ENCODE measurements at regions not wholly inside any gene's neighbourhood (a gene's known extent, or its start where the extent isn't known, plus 50 kb on each side); places are given as distances from the start of the nearest gene placed in this dataset.
A peak's percentile ranks its signal among the peaks of the same experiment; 100 is the strongest.

DNA sequence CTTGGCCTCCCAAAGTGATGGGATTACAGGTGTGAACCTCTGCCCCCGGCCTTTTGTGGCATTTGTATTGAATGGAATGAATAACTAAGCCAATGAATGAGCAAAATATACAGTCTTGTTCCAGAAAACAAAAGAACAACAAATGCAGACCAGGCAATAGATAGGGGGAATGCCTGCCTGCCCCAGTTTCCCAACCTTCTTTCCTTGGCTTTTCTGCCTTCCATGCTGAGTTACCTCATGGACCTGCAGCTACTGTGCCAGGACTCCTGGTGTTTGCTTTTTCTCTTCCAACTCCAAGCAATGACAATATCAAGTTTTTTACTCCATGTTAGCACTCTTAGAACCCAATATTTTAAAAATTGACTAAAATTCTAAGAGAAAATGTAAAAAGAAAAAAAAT, 58.6 kb upstream of the BACH1 start:
- Mint-ChIP-seq H3K27me3 (peaks cover 28% of the 10 kb centered on the region), H3K4me1 (peaks cover 12% of the 10 kb centered on the region)
- DNase-seq: no peak

DNA sequence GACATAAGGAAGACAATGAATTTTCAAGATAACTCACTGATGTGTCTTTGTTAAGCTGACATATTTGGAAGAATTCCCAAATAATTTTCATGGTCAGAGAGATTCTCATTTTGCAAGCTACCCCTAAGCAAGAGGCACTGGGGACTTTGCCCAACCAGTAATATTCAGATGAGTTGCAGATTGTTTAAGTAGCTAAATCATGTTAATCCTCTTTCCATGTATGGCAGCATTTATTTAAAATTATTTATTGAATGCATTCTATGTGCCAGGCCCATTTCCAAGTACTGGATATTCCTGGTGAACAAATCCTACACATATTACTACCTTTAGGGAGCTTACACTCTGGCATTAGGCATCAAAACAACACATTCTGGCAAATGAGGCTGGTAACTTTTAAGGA, 56.5 kb upstream of the BACH1 start:
- intact Hi-C loops (cut with micrococcal nuclease): no loop called here
- DNase-seq: no peak
- Mint-ChIP-seq H3K4me3 (no peak overlapping the region), H3K4me1 (peaks cover 11% of the 10 kb centered on the region), H3K9me3 (peaks cover 4% of the 10 kb centered on the region), H3K27ac (no peak overlapping the region), H3K36me3 (ENCODE audit: low read depth) (no peaks in the 10 kb centered on the region), H3K27me3 (peaks cover 29% of the 10 kb centered on the region)

More for the DNA sequence above, 58.6 kb upstream of the BACH1 start:
- Mint-ChIP-seq H3K27ac (no peak overlapping the region), H3K36me3 (ENCODE audit: low read depth) (no peaks in the 10 kb centered on the region), H3K9me3 (peaks cover 4% of the 10 kb centered on the region), H3K4me3 (no peak overlapping the region)
- intact Hi-C loops (cut with micrococcal nuclease): no loop called here

DNA sequence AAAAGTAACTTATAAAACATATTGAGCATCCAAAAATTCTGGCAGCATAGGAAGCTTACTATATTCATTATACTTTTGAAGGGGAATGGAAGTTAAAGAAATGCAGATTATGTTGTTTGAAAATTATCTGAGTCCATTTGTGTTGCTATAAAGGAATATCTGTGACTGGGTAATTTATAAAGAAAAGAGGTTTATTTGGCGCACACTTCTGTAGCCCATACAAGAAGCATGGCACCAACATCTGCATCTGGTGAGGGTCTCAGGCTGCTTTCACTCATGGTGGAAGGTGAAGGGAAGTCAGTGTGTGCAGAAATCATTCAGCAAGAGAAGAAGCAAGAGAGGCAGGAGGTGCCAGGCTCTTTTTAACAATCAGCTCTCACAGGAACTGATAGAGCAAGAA, 55.5 kb upstream of the BACH1 start:
- Mint-ChIP-seq H3K27me3 (peaks cover 27% of the 10 kb centered on the region), H3K9me3 (peaks cover 4% of the 10 kb centered on the region), H3K4me1 (peaks cover 11% of the 10 kb centered on the region), H3K4me3 (no peak overlapping the region), H3K27ac (no peak overlapping the region), H3K36me3 (ENCODE audit: low read depth) (no peaks in the 10 kb centered on the region)
- intact Hi-C loops (cut with micrococcal nuclease): no loop called here
- no peak for DNase-seq

DNA sequence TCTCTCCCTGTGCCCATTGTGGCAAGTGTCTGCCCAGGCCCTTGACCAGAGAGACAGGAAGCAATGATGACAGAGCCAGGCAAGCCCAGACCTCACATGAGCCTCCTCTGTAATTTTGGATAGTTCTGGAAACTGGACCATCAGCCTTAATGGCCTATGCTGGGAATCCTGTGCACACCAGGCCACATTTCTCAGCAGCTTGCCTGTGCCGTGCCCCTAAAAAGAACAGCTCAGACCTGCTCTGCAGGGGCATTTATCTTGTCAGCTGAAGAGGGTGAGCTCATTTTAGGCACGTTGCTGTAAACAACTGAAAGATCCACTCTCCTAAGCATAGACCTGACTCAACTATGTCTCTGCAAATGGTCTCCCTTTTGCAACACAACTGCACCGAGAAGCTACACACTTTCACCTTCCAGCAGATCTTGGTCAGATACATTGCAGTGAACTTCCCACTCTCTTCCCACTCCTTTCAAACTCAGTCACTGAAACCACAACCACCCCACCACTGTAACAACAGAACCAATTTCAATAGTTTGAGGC, 53.5 kb upstream of the BACH1 start:
- intact Hi-C loops (cut with micrococcal nuclease): loop anchor here (1.0 to 5.0 kb wide), 8 partner anchors 12 to 166 kb away; no protein-coding TSS in a partner anchor
- Mint-ChIP-seq H3K4me1 (peaks cover 11% of the 10 kb centered on the region), H3K4me3 (no peak overlapping the region), H3K27me3 (peaks cover 25% of the 10 kb centered on the region), H3K27ac (peak overlapping the region; percentile 72), H3K36me3 (ENCODE audit: low read depth) (no peaks in the 10 kb centered on the region), H3K9me3 (peaks cover 9% of the 10 kb centered on the region)
- no peak for DNase-seq

DNA sequence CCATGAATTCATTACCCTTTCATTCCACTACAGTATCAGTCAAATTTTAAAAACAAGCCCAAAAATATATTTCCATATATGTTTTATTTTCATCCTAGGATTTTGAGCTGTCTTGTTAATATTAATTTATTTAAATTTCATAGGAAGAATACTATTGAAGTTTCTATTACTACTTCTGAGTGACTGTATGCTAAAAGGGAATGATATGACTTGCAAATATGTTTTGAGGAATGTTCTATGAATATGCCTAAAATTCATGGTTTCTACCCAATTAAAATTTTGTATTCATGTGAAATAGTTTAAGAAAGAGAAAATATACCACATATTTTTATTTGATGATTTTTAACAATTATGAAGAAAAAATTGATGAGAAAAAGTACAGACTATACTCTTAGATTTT, 52.9 kb upstream of the BACH1 start:
- no peak overlapping the region for H3K27ac Mint-ChIP-seq
- peaks cover 11% of the 10 kb centered on the region for H3K4me1 Mint-ChIP-seq
- no peaks in the 10 kb centered on the region for H3K36me3 Mint-ChIP-seq (ENCODE audit: low read depth)
- intact Hi-C loops (cut with micrococcal nuclease): loop anchor here (1.0 to 5.0 kb wide), 8 partner anchors 13 to 167 kb away; no protein-coding TSS in a partner anchor
- H3K27me3 Mint-ChIP-seq: peaks cover 31% of the 10 kb centered on the region
- H3K9me3 Mint-ChIP-seq: peaks cover 14% of the 10 kb centered on the region
- H3K4me3 Mint-ChIP-seq: no peak overlapping the region
- DNase-seq: no peak

DNA sequence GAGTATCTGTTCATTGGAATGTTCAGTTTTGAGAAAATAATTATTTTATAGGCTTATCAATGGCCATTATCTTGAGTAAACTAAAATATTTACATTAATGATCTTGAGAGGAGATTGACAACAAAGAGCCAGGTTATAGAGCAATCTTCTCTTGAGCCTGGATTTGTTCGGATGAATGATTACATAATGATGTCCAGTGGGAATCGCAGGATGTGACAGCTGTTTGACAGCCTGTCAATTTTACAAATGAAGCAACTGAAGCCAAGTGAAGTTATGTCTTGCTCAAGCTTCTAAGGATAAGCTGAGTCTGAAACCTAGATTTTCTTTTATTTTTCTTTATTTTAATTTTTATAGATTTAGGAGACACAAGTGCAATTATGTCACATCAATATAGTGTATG, 52.1 kb upstream of the BACH1 start:
- Mint-ChIP-seq H3K27me3 (peaks cover 35% of the 10 kb centered on the region), H3K36me3 (ENCODE audit: low read depth) (no peaks in the 10 kb centered on the region), H3K9me3 (peaks cover 14% of the 10 kb centered on the region), H3K27ac (no peak overlapping the region), H3K4me1 (peaks cover 11% of the 10 kb centered on the region), H3K4me3 (no peak overlapping the region)
- DNase-seq: no peak
- intact Hi-C loops (cut with micrococcal nuclease): loop anchor here (5.0 kb wide), 2 partner anchors 101 to 154 kb away; no protein-coding TSS in a partner anchor

DNA sequence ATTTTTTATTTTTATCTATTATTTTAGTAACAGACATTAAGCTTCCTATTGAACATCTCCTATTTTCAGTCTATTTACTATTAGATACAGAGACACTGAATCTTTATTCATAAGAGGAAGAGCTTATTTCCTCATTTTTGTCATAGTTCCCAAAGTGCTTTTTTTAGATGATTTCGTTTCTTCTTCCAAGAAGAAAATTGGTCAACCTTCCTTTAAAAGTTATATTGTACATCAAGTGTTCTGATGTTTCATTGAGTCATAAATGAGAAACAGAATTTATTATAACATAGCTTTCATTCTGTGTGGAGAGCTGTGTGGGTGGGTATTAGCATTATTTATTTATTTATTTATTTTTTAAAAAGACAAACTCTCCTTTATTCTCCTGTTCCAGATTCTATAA, 50.6 kb upstream of the BACH1 start:
- no peak for DNase-seq
- Mint-ChIP-seq H3K4me1 (peaks cover 11% of the 10 kb centered on the region), H3K36me3 (ENCODE audit: low read depth) (no peaks in the 10 kb centered on the region), H3K9me3 (peaks cover 25% of the 10 kb centered on the region), H3K27me3 (peaks cover 36% of the 10 kb centered on the region), H3K27ac (no peak overlapping the region), H3K4me3 (no peak overlapping the region)
- intact Hi-C loops (cut with micrococcal nuclease): loop anchor here (5.0 kb wide), 2 partner anchors 99 to 156 kb away; no protein-coding TSS in a partner anchor
